ENCODE measurements at regions not wholly inside any gene's neighbourhood (a gene's known extent, or its start where the extent isn't known, plus 50 kb on each side); places are given as distances from the start of the nearest gene placed in this dataset.
"Not testable (repeated sequence)": the region's sequence is repeated elsewhere in the genome, so short reads cannot be mapped to it uniquely, and the experiment has no call there.

DNA sequence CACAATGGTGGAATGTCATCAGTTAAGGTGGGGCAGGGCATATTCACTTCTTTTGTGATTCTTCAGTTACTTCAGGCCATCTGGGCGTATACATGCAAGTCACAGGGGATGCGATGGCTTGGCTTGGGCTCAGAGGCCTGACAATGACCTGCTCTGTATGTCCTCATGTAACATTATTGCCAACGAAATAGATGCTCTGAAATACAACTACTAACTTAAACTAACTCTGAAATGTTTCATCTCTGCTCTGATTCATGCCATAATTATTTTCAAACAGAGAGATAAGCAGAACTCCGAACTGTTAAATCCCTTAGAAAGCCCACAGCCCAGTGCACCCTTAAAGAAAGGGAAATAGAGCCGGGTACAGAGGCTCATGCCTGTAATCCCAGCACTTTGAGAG is 832.7 kb upstream of the PRKX start:
- not testable (repeated sequence) for H3K23ac ChIP-seq (ENCODE audit: low read length in 2 of 2); H3K79me1 ChIP-seq (replicated peaks; ENCODE audit: low read length, poor library complexity, severe bottlenecking); DNase-seq; H3K14ac ChIP-seq (ENCODE audit: low read length in 2 of 2); H2BK120ac ChIP-seq (ENCODE audit: low read depth, low read length); H3K9ac ChIP-seq (ENCODE audit: low read length); H2BK15ac ChIP-seq (ENCODE audit: low read depth, poor library complexity, severe bottlenecking); H3K9me3 ChIP-seq (ENCODE audit: control insufficient read depth, low read length); H3K27ac ChIP-seq (ENCODE audit: low read length, poor library complexity, severe bottlenecking); H2AK5ac ChIP-seq (ENCODE audit: low read length, severe bottlenecking); H3K4me2 ChIP-seq (ENCODE audit: low read length, poor library complexity, severe bottlenecking); H4K91ac ChIP-seq (ENCODE audit: low read length); H3K36me3 ChIP-seq (ENCODE audit: control insufficient read depth in 1 of 2, insufficient read depth in 2 of 2, low read depth in 1 of 2, low read length in 2 of 2); H3K27me3 ChIP-seq (ENCODE audit: control insufficient read depth in 1 of 2, insufficient read depth in 1 of 2, low read length in 2 of 2); H4K8ac ChIP-seq (ENCODE audit: low read length); H3K4me3 ChIP-seq (ENCODE audit: insufficient read depth in 1 of 2, low read depth in 1 of 2, low read length in 2 of 2); H2BK12ac ChIP-seq (ENCODE audit: low read length in 2 of 2); H2AFZ ChIP-seq (ENCODE audit: low read depth, low read length); H3K18ac ChIP-seq (ENCODE audit: low read depth in 1 of 2, low read length in 2 of 2); H2BK5ac ChIP-seq (ENCODE audit: low read depth, low read length, poor library complexity, severe bottlenecking); H3K4me1 ChIP-seq (ENCODE audit: control insufficient read depth, insufficient read depth, low read depth, low read length); H3K4ac ChIP-seq (ENCODE audit: low read depth in 1 of 2, low read length in 2 of 2)
- WGBS = 69% methylated on average over 5 of the region's 5 CpGs

DNA sequence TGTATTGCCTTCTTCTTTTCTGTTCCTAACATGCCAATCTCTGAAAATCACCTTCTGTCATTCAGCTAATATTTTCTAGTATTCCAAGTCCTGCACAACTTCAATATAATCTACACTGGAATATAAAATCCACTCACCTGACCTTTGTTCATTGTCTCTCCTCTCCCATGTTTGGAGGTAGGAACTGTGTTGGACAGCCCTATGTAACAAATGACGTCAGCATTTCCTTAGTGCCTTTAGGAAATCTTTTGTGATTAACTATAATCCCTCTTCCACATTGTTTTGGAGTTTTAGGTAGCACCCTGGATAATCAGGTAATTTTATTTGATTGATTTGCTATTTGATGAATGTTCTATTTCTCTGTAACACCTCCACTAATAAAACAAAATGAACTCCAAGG is 814.8 kb upstream of the PRKX start:
- Histone ChIP-seq H3K4me2 (ENCODE audit: low read length, poor library complexity, severe bottlenecking) (no peak overlapping the region), H2AFZ (ENCODE audit: low read depth, low read length) (no peak overlapping the region), H2BK15ac (ENCODE audit: low read depth, poor library complexity, severe bottlenecking) (no peak overlapping the region), H3K18ac (ENCODE audit: low read depth in 1 of 2, low read length in 2 of 2) (no peak overlapping the region), H3K14ac (ENCODE audit: low read length in 2 of 2) (no peak overlapping the region), H2BK5ac (ENCODE audit: low read depth, low read length, poor library complexity, severe bottlenecking) (no peak overlapping the region), H2AK5ac (ENCODE audit: low read length, severe bottlenecking) (no peak overlapping the region), H4K91ac (ENCODE audit: low read length) (no peak overlapping the region), H4K8ac (ENCODE audit: low read length) (no peak overlapping the region), H2BK12ac (ENCODE audit: low read length in 2 of 2) (no peak overlapping the region), H3K27ac (ENCODE audit: low read length, poor library complexity, severe bottlenecking) (no peak overlapping the region), H3K23ac (ENCODE audit: low read length in 2 of 2) (no peak overlapping the region), H3K4me3 (ENCODE audit: insufficient read depth in 1 of 2, low read depth in 1 of 2, low read length in 2 of 2) (no peak overlapping the region), H3K27me3 (ENCODE audit: control insufficient read depth in 1 of 2, insufficient read depth in 1 of 2, low read length in 2 of 2) (no peaks in the 10 kb centered on the region), H3K4me1 (ENCODE audit: control insufficient read depth, insufficient read depth, low read depth, low read length) (no peaks in the 10 kb centered on the region), H3K79me1 (replicated peaks; ENCODE audit: low read length, poor library complexity, severe bottlenecking) (no peaks in the 10 kb centered on the region), H3K9ac (ENCODE audit: low read length) (no peak overlapping the region), H3K9me3 (ENCODE audit: control insufficient read depth, low read length) (peaks cover 4% of the 10 kb centered on the region), H3K4ac (ENCODE audit: low read depth in 1 of 2, low read length in 2 of 2) (no peak overlapping the region), H2BK120ac (ENCODE audit: low read depth, low read length) (no peak overlapping the region), H3K36me3 (ENCODE audit: control insufficient read depth in 1 of 2, insufficient read depth in 2 of 2, low read depth in 1 of 2, low read length in 2 of 2) (no peaks in the 10 kb centered on the region)
- no CpG with 5 or more reads among the region's 1 CpG for WGBS
- DNase-seq = no peak

DNA sequence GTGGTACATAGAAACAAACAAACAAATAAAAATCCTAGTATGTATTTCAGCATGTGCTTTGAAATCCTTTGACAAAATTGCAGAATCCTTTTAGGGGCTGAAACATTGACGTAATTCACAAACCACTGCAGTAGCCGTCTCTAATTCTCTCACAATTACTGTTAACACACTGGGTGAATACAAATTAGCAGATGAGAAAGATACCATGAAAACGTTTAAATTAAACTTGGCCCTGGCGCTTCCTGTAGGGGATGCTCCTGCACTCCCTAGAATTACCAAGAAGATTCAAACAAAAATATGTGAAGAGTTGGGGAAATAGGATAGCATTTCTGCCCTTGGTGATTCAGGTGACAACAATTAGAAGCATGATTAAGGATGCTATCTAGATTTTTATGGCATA is 772.5 kb upstream of the PRKX start:
- WGBS = 60% methylated on average over 3 of the region's 4 CpGs

DNA sequence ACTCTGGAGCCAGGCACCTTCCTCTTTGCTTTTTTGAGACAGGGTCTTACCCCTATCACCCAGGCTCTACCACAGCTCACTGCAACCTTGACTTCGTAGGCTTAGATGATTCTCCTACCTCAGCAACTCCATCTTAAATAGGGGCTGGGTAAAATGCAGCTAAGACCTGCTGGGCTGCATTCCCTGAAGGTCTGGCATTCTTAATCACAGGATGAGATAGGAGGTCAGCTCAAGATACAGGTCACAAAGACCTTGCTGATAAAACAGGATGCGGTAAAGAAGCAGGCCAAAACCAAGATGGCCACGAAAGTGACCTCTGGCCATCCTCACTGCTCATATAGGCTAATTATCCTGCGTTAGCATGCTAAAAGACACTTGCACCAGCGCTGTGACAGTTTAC is 770.8 kb upstream of the PRKX start:
- Histone ChIP-seq H3K4me3 (ENCODE audit: insufficient read depth in 1 of 2, low read depth in 1 of 2, low read length in 2 of 2) (no peak overlapping the region), H2AK5ac (ENCODE audit: low read length, severe bottlenecking) (no peak overlapping the region), H4K8ac (ENCODE audit: low read length) (no peak overlapping the region), H3K23ac (ENCODE audit: low read length in 2 of 2) (no peak overlapping the region), H3K14ac (ENCODE audit: low read length in 2 of 2) (no peak overlapping the region), H3K4me1 (ENCODE audit: control insufficient read depth, insufficient read depth, low read depth, low read length) (no peaks in the 10 kb centered on the region), H2AFZ (ENCODE audit: low read depth, low read length) (no peak overlapping the region), H2BK5ac (ENCODE audit: low read depth, low read length, poor library complexity, severe bottlenecking) (no peak overlapping the region), H3K36me3 (ENCODE audit: control insufficient read depth in 1 of 2, insufficient read depth in 2 of 2, low read depth in 1 of 2, low read length in 2 of 2) (no peaks in the 10 kb centered on the region), H4K91ac (ENCODE audit: low read length) (no peak overlapping the region), H3K4me2 (ENCODE audit: low read length, poor library complexity, severe bottlenecking) (no peak overlapping the region), H2BK12ac (ENCODE audit: low read length in 2 of 2) (no peak overlapping the region), H3K4ac (ENCODE audit: low read depth in 1 of 2, low read length in 2 of 2) (no peak overlapping the region), H2BK15ac (ENCODE audit: low read depth, poor library complexity, severe bottlenecking) (no peak overlapping the region), H3K79me1 (replicated peaks; ENCODE audit: low read length, poor library complexity, severe bottlenecking) (no peaks in the 10 kb centered on the region), H3K27ac (ENCODE audit: low read length, poor library complexity, severe bottlenecking) (no peak overlapping the region), H3K9me3 (ENCODE audit: control insufficient read depth, low read length) (peaks cover 4% of the 10 kb centered on the region), H3K27me3 (ENCODE audit: control insufficient read depth in 1 of 2, insufficient read depth in 1 of 2, low read length in 2 of 2) (no peaks in the 10 kb centered on the region), H3K18ac (ENCODE audit: low read depth in 1 of 2, low read length in 2 of 2) (no peak overlapping the region), H2BK120ac (ENCODE audit: low read depth, low read length) (no peak overlapping the region), H3K9ac (ENCODE audit: low read length) (no peak overlapping the region)
- no peak for DNase-seq
- 20% methylated on average over 1 of the region's 5 CpGs for WGBS

More for the DNA sequence above, 772.5 kb upstream of the PRKX start:
- H3K14ac ChIP-seq (ENCODE audit: low read length in 2 of 2) = no peak overlapping the region
- no peak overlapping the region for H2BK15ac ChIP-seq (ENCODE audit: low read depth, poor library complexity, severe bottlenecking)
- H3K9me3 ChIP-seq (ENCODE audit: control insufficient read depth, low read length) = peaks cover 3% of the 10 kb centered on the region
- no peak overlapping the region for H2BK5ac ChIP-seq (ENCODE audit: low read depth, low read length, poor library complexity, severe bottlenecking)
- no peak for DNase-seq
- H2AFZ ChIP-seq (ENCODE audit: low read depth, low read length) = no peak overlapping the region
- no peak overlapping the region for H3K4ac ChIP-seq (ENCODE audit: low read depth in 1 of 2, low read length in 2 of 2)
- no peak overlapping the region for H2BK120ac ChIP-seq (ENCODE audit: low read depth, low read length)
- H3K79me1 ChIP-seq (replicated peaks; ENCODE audit: low read length, poor library complexity, severe bottlenecking) = no peaks in the 10 kb centered on the region
- no peaks in the 10 kb centered on the region for H3K27me3 ChIP-seq (ENCODE audit: control insufficient read depth in 1 of 2, insufficient read depth in 1 of 2, low read length in 2 of 2)
- no peaks in the 10 kb centered on the region for H3K4me1 ChIP-seq (ENCODE audit: control insufficient read depth, insufficient read depth, low read depth, low read length)
- H3K36me3 ChIP-seq (ENCODE audit: control insufficient read depth in 1 of 2, insufficient read depth in 2 of 2, low read depth in 1 of 2, low read length in 2 of 2) = no peaks in the 10 kb centered on the region
- no peak overlapping the region for H3K23ac ChIP-seq (ENCODE audit: low read length in 2 of 2)
- H3K18ac ChIP-seq (ENCODE audit: low read depth in 1 of 2, low read length in 2 of 2) = no peak overlapping the region
- no peak overlapping the region for H2BK12ac ChIP-seq (ENCODE audit: low read length in 2 of 2)
- H4K8ac ChIP-seq (ENCODE audit: low read length) = no peak overlapping the region
- H3K9ac ChIP-seq (ENCODE audit: low read length) = no peak overlapping the region
- no peak overlapping the region for H3K4me3 ChIP-seq (ENCODE audit: insufficient read depth in 1 of 2, low read depth in 1 of 2, low read length in 2 of 2)
- no peak overlapping the region for H3K4me2 ChIP-seq (ENCODE audit: low read length, poor library complexity, severe bottlenecking)
- H2AK5ac ChIP-seq (ENCODE audit: low read length, severe bottlenecking) = no peak overlapping the region
- no peak overlapping the region for H4K91ac ChIP-seq (ENCODE audit: low read length)
- H3K27ac ChIP-seq (ENCODE audit: low read length, poor library complexity, severe bottlenecking) = no peak overlapping the region

Measured in mesenchymal stem cell (in vitro differentiated cells and primary cell).